ENCODE measurements at regions not wholly inside any gene's neighbourhood (a gene's known extent, or its start where the extent isn't known, plus 50 kb on each side); places are given as distances from the start of the nearest gene placed in this dataset.
"Not testable (repeated sequence)": the region's sequence is repeated elsewhere in the genome, so short reads cannot be mapped to it uniquely, and the experiment has no call there.

GRCh38 chr10:36462194-36462593 lies 663.2 kb upstream of the ANKRD30A start:
- Histone ChIP-seq H3K9me3 (ENCODE audit: control insufficient read depth in 1 of 2, low read length in 2 of 2) (peaks cover 4 to 7% of the 10 kb centered on the region in 2 donors), H3K4me3 (ENCODE audit: low read depth in 1 of 2, low read length in 2 of 2) (no peak overlapping the region), H3K36me3 (ENCODE audit: control insufficient read depth in 1 of 2, insufficient read depth in 2 of 2, low read length in 2 of 2) (no peaks in the 10 kb centered on the region), H3K27me3 (ENCODE audit: control insufficient read depth in 1 of 2, insufficient read depth in 2 of 2, low read length in 2 of 2) (no peaks in the 10 kb centered on the region), H3K4me1 (ENCODE audit: control insufficient read depth in 1 of 2, insufficient read depth in 2 of 2, low read length in 2 of 2) (no peaks in the 10 kb centered on the region), H3K9ac (ENCODE audit: low read depth in 1 of 2, low read length in 2 of 2) (no peak overlapping the region), H3K27ac (ENCODE audit: low read depth, low read length) (no peak overlapping the region)

- not testable (repeated sequence) for H3K9me3 ChIP-seq (ENCODE audit: control insufficient read depth in 1 of 2, low read length in 2 of 2); H3K27ac ChIP-seq (ENCODE audit: low read depth, low read length); H3K4me3 ChIP-seq (ENCODE audit: low read depth in 1 of 2, low read length in 2 of 2); H3K27me3 ChIP-seq (ENCODE audit: control insufficient read depth in 1 of 2, insufficient read depth in 2 of 2, low read length in 2 of 2); H3K9ac ChIP-seq (ENCODE audit: low read depth in 1 of 2, low read length in 2 of 2); H3K36me3 ChIP-seq (ENCODE audit: control insufficient read depth in 1 of 2, insufficient read depth in 2 of 2, low read length in 2 of 2); H3K4me1 ChIP-seq (ENCODE audit: control insufficient read depth in 1 of 2, insufficient read depth in 2 of 2, low read length in 2 of 2)
Observed at GRCh38 chr10:36458437-36458836, 667.0 kb upstream of the ANKRD30A start.

GRCh38 chr10:36457751-36458150 lies 667.6 kb upstream of the ANKRD30A start:
- peaks cover 4 to 7% of the 10 kb centered on the region in 2 donors for H3K9me3 ChIP-seq (ENCODE audit: control insufficient read depth in 1 of 2, low read length in 2 of 2)
- no peaks in the 10 kb centered on the region for H3K4me1 ChIP-seq (ENCODE audit: control insufficient read depth in 1 of 2, insufficient read depth in 2 of 2, low read length in 2 of 2)
- no peaks in the 10 kb centered on the region for H3K27me3 ChIP-seq (ENCODE audit: control insufficient read depth in 1 of 2, insufficient read depth in 2 of 2, low read length in 2 of 2)
- no peak overlapping the region for H3K9ac ChIP-seq (ENCODE audit: low read depth in 1 of 2, low read length in 2 of 2)
- H3K4me3 ChIP-seq (ENCODE audit: low read depth in 1 of 2, low read length in 2 of 2), result no peak overlapping the region
- H3K27ac ChIP-seq (ENCODE audit: low read depth, low read length), result no peak overlapping the region
- no peaks in the 10 kb centered on the region for H3K36me3 ChIP-seq (ENCODE audit: control insufficient read depth in 1 of 2, insufficient read depth in 2 of 2, low read length in 2 of 2)

- H3K4me3 ChIP-seq (ENCODE audit: low read depth in 1 of 2, low read length in 2 of 2), result no peak overlapping the region
- H3K36me3 ChIP-seq (ENCODE audit: control insufficient read depth in 1 of 2, insufficient read depth in 2 of 2, low read length in 2 of 2), result no peaks in the 10 kb centered on the region
- H3K9me3 ChIP-seq (ENCODE audit: control insufficient read depth in 1 of 2, low read length in 2 of 2), result peaks cover 7 to 10% of the 10 kb centered on the region in 2 donors
- H3K9ac ChIP-seq (ENCODE audit: low read depth in 1 of 2, low read length in 2 of 2), result no peak overlapping the region
- no peaks in the 10 kb centered on the region for H3K27me3 ChIP-seq (ENCODE audit: control insufficient read depth in 1 of 2, insufficient read depth in 2 of 2, low read length in 2 of 2)
- H3K27ac ChIP-seq (ENCODE audit: low read depth, low read length), result no peak overlapping the region
- H3K4me1 ChIP-seq (ENCODE audit: control insufficient read depth in 1 of 2, insufficient read depth in 2 of 2, low read length in 2 of 2), result no peaks in the 10 kb centered on the region
Observed at GRCh38 chr10:36455526-36456133, 669.8 kb upstream of the ANKRD30A start.

- H3K4me3 ChIP-seq (ENCODE audit: low read depth in 1 of 2, low read length in 2 of 2), result no peak overlapping the region
- H3K9ac ChIP-seq (ENCODE audit: low read depth in 1 of 2, low read length in 2 of 2), result no peak overlapping the region
- H3K27me3 ChIP-seq (ENCODE audit: control insufficient read depth in 1 of 2, insufficient read depth in 2 of 2, low read length in 2 of 2), result no peaks in the 10 kb centered on the region
- H3K36me3 ChIP-seq (ENCODE audit: control insufficient read depth in 1 of 2, insufficient read depth in 2 of 2, low read length in 2 of 2), result no peaks in the 10 kb centered on the region
- peaks cover 5% of the 10 kb centered on the region in 2 donors for H3K9me3 ChIP-seq (ENCODE audit: control insufficient read depth in 1 of 2, low read length in 2 of 2)
- H3K27ac ChIP-seq (ENCODE audit: low read depth, low read length), result no peak overlapping the region
- H3K4me1 ChIP-seq (ENCODE audit: control insufficient read depth in 1 of 2, insufficient read depth in 2 of 2, low read length in 2 of 2), result no peaks in the 10 kb centered on the region
Observed at GRCh38 chr10:36452851-36453250, 672.5 kb upstream of the ANKRD30A start.

GRCh38 chr10:36451391-36451970 lies 673.9 kb upstream of the ANKRD30A start:
- no peaks in the 10 kb centered on the region for H3K27me3 ChIP-seq (ENCODE audit: control insufficient read depth in 1 of 2, insufficient read depth in 2 of 2, low read length in 2 of 2)
- H3K4me3 ChIP-seq (ENCODE audit: low read depth in 1 of 2, low read length in 2 of 2), result no peak overlapping the region
- H3K9me3 ChIP-seq (ENCODE audit: control insufficient read depth in 1 of 2, low read length in 2 of 2), result peaks cover 5% of the 10 kb centered on the region in 2 donors
- H3K9ac ChIP-seq (ENCODE audit: low read depth in 1 of 2, low read length in 2 of 2), result no peak overlapping the region
- H3K4me1 ChIP-seq (ENCODE audit: control insufficient read depth in 1 of 2, insufficient read depth in 2 of 2, low read length in 2 of 2), result no peaks in the 10 kb centered on the region
- no peak overlapping the region for H3K27ac ChIP-seq (ENCODE audit: low read depth, low read length)
- no peaks in the 10 kb centered on the region for H3K36me3 ChIP-seq (ENCODE audit: control insufficient read depth in 1 of 2, insufficient read depth in 2 of 2, low read length in 2 of 2)

- no peaks in the 10 kb centered on the region for H3K27me3 ChIP-seq (ENCODE audit: control insufficient read depth in 1 of 2, insufficient read depth in 2 of 2, low read length in 2 of 2)
- H3K36me3 ChIP-seq (ENCODE audit: control insufficient read depth in 1 of 2, insufficient read depth in 2 of 2, low read length in 2 of 2), result no peaks in the 10 kb centered on the region
- H3K9me3 ChIP-seq (ENCODE audit: control insufficient read depth in 1 of 2, low read length in 2 of 2), result peaks cover 2 to 5% of the 10 kb centered on the region in 2 donors
- no peak overlapping the region for H3K27ac ChIP-seq (ENCODE audit: low read depth, low read length)
- no peak overlapping the region for H3K4me3 ChIP-seq (ENCODE audit: low read depth in 1 of 2, low read length in 2 of 2)
- H3K4me1 ChIP-seq (ENCODE audit: control insufficient read depth in 1 of 2, insufficient read depth in 2 of 2, low read length in 2 of 2), result no peaks in the 10 kb centered on the region
- H3K9ac ChIP-seq (ENCODE audit: low read depth in 1 of 2, low read length in 2 of 2), result no peak overlapping the region
Observed at GRCh38 chr10:36450380-36450779, 675.0 kb upstream of the ANKRD30A start.

- Histone ChIP-seq H3K9me3 (ENCODE audit: control insufficient read depth in 1 of 2, low read length in 2 of 2) (peaks cover 2 to 5% of the 10 kb centered on the region in 2 donors), H3K9ac (ENCODE audit: low read depth in 1 of 2, low read length in 2 of 2) (no peak overlapping the region), H3K27me3 (ENCODE audit: control insufficient read depth in 1 of 2, insufficient read depth in 2 of 2, low read length in 2 of 2) (no peaks in the 10 kb centered on the region), H3K4me3 (ENCODE audit: low read depth in 1 of 2, low read length in 2 of 2) (no peak overlapping the region), H3K36me3 (ENCODE audit: control insufficient read depth in 1 of 2, insufficient read depth in 2 of 2, low read length in 2 of 2) (no peaks in the 10 kb centered on the region), H3K27ac (ENCODE audit: low read depth, low read length) (no peak overlapping the region), H3K4me1 (ENCODE audit: control insufficient read depth in 1 of 2, insufficient read depth in 2 of 2, low read length in 2 of 2) (no peaks in the 10 kb centered on the region)
Observed at GRCh38 chr10:36448760-36449691, 676.4 kb upstream of the ANKRD30A start.

- Histone ChIP-seq H3K9me3 (ENCODE audit: control insufficient read depth in 1 of 2, low read length in 2 of 2) (peaks cover 5% of the 10 kb centered on the region in 2 donors), H3K36me3 (ENCODE audit: control insufficient read depth in 1 of 2, insufficient read depth in 2 of 2, low read length in 2 of 2) (no peaks in the 10 kb centered on the region), H3K27me3 (ENCODE audit: control insufficient read depth in 1 of 2, insufficient read depth in 2 of 2, low read length in 2 of 2) (no peaks in the 10 kb centered on the region), H3K27ac (ENCODE audit: low read depth, low read length) (no peak overlapping the region), H3K4me1 (ENCODE audit: control insufficient read depth in 1 of 2, insufficient read depth in 2 of 2, low read length in 2 of 2) (no peaks in the 10 kb centered on the region), H3K4me3 (ENCODE audit: low read depth in 1 of 2, low read length in 2 of 2) (no peak overlapping the region), H3K9ac (ENCODE audit: low read depth in 1 of 2, low read length in 2 of 2) (no peak overlapping the region)
Observed at GRCh38 chr10:36446881-36447280, 678.5 kb upstream of the ANKRD30A start.

GRCh38 chr10:36443233-36443632 lies 682.2 kb upstream of the ANKRD30A start:
- Histone ChIP-seq H3K9me3 (ENCODE audit: control insufficient read depth in 1 of 2, low read length in 2 of 2) (peaks cover 7 to 13% of the 10 kb centered on the region in 2 donors), H3K27ac (ENCODE audit: low read depth, low read length) (no peak overlapping the region), H3K4me1 (ENCODE audit: control insufficient read depth in 1 of 2, insufficient read depth in 2 of 2, low read length in 2 of 2) (no peaks in the 10 kb centered on the region), H3K4me3 (ENCODE audit: low read depth in 1 of 2, low read length in 2 of 2) (no peak overlapping the region), H3K36me3 (ENCODE audit: control insufficient read depth in 1 of 2, insufficient read depth in 2 of 2, low read length in 2 of 2) (no peaks in the 10 kb centered on the region), H3K9ac (ENCODE audit: low read depth in 1 of 2, low read length in 2 of 2) (no peak overlapping the region), H3K27me3 (ENCODE audit: control insufficient read depth in 1 of 2, insufficient read depth in 2 of 2, low read length in 2 of 2) (no peaks in the 10 kb centered on the region)
